IPS-18c (cell line): ENCODE measurements at regions not wholly inside any gene's neighbourhood (a gene's known extent, or its start where the extent isn't known, plus 50 kb on each side); places are given as distances from the start of the nearest gene placed in this dataset.
"Not testable (repeated sequence)": the region's sequence is repeated elsewhere in the genome, so short reads cannot be mapped to it uniquely, and the experiment has no call there.

Source experiments
- H3K4me3 ChIP-seq: 2 replicates; pipeline ENCODE4 v1.7.0; 2013; ENCODE audit warnings: low read depth, mild to moderate bottlenecking, low read length, moderate library complexity; ENCODE audit not compliant: insufficient read depth
- H3K9me3 ChIP-seq: one replicate; pipeline ENCODE4 v1.6.1; 2013; ENCODE audit warnings: mild to moderate bottlenecking, low read length, moderate library complexity; ENCODE audit not compliant: control insufficient read depth, insufficient read depth

GRCh38 chr18:76727589-76727988 lies 94.8 kb upstream of the ZNF236 start:
- peaks cover 3% of the 10 kb centered on the region for H3K9me3 ChIP-seq
- H3K4me3 ChIP-seq, result no peak overlapping the region

- no peak overlapping the region for H3K4me3 ChIP-seq
- H3K9me3 ChIP-seq, result peaks cover 3% of the 10 kb centered on the region
Observed at GRCh38 chr18:76725445-76725844, 96.9 kb upstream of the ZNF236 start.

GRCh38 chr18:76722224-76723061 lies 99.9 kb upstream of the ZNF236 start:
- peaks cover 3% of the 10 kb centered on the region for H3K9me3 ChIP-seq

GRCh38 chr18:76721207-76721996 lies 101.0 kb upstream of the ZNF236 start:
- no peak overlapping the region for H3K4me3 ChIP-seq
- peaks cover 3% of the 10 kb centered on the region for H3K9me3 ChIP-seq

More at GRCh38 chr18:76722224-76723061, 99.9 kb upstream of the ZNF236 start:
- H3K4me3 ChIP-seq, result no peak overlapping the region

DNA sequence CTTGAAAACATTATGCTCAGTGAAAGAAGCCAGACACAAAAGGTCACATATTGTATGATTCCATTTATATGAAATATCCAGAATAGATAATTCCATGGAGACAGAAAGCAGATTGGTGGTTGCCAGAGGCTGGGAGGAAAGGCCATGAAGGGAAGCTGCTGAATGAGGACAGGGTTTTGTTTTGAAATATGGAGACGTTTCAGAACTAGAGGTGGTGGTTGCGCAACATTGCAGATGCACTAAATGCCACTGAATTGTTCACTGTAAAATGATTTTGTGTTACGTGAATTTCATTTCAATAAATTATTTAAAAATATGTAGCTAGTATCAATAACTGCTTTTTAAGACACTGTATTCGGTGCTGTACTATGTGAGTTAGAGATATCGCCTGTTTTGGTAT lies 101.7 kb upstream of the ZNF236 start:
- Histone ChIP-seq H3K9me3 (no peaks in the 10 kb centered on the region), H3K4me3 (no peak overlapping the region)

DNA sequence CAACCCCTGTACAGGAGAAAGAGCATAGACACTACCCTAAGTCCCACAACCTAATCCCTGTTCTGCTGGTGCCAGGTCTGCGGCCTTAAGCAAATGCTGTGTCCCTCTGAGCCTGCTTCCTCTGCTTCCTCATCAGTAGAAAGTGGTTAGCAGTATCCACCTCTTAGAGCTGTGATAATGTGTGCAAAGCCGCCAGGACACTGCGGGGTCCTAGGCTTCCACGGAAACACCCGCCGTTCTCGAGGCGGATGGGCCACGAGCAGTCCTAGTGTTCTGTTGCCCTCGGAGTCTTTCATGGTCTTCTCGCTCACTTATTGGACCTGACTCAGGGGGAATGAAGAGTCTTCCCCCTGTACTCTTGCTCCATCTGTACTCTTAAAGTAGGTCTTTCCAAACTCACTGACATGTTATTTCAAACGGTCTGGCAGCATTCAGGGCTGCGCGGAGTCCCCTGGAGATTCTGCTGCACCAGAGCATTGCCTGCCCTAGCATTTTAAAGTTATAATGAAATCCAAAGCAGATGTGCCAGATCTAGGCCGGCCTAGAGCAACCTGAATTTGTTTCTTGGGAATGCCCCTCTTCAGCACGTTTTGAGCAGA lies 107.2 kb upstream of the ZNF236 start:
- H3K4me3 ChIP-seq, result no peak overlapping the region
- no peaks in the 10 kb centered on the region for H3K9me3 ChIP-seq

- Histone ChIP-seq H3K4me3 (no peak overlapping the region), H3K9me3 (no peaks in the 10 kb centered on the region)
Observed at GRCh38 chr18:76713432-76713831, 108.9 kb upstream of the ZNF236 start.

DNA sequence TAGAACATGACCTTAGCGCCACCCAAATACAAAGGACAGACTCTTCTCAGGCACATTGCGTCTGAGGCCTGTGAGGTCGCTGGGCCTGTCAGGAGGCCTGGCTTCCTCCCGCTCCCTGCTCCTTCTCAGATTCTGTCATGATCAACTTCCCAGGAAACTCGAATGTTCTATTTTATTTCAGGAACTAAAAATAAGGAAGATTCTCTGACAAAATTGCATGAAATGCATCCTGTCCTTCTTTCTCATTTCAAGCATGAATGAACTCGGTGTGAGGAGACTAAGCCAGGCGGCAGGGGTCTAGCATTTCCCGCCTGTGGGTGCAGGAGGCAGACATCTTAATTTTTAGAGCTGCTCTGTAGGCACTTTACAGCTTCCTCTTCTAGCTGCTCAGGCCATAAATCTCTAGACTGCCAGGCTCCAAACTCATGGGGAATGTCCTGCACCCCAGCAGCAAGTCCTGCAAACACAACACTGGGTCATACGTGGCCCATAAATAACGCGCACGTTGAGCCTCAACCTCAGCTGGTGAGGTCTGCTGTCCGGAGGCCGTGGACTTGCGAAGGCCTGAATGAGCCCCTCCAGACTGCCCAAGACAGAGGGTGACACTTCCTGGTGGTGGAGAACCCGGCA lies 109.7 kb upstream of the ZNF236 start:
- Histone ChIP-seq H3K9me3 (no peaks in the 10 kb centered on the region), H3K4me3 (no peak overlapping the region)

DNA sequence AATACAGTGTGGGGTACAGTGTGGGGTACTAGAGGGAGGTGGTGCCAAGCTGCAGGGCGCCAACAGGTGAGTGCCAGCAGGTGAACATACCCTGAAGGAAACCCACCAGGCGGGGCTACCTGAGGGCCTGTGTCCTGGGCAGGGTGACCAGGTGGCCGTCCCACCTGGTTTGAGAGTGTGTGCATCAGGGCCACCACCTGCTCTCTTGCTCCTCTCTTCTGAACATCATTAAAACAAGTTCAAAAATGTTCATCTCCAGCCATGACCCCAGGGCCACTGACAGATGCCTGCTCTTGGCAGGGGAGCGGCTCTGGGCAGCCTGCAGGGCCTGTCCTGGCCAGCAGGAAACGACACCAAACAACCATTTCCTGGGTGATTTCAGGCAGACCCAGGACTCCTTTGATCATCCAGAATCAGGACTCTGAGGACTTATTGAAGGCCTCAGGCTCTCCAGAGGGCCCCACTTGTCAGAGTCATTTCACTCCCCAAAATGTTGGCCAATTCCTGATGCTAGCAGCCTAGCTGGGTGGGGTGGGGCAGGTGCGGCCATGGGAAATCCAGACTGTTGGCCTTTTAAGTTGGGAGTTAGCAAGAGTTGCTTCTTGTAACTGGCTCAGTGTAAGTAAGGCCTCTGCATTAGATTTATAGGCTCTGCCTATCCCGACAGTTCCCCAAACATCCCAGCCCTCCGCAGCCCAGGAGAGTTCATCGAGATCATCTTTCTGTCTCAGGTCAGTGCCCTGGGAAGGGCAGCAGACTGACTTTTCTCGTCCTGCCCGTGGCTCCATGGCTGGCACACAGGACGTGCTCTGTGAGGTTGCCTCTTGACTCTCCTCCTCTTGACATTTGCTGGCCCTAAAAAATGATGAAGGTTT lies 111.5 kb upstream of the ZNF236 start:
- H3K4me3 ChIP-seq, result no peak overlapping the region
- H3K9me3 ChIP-seq, result no peaks in the 10 kb centered on the region

DNA sequence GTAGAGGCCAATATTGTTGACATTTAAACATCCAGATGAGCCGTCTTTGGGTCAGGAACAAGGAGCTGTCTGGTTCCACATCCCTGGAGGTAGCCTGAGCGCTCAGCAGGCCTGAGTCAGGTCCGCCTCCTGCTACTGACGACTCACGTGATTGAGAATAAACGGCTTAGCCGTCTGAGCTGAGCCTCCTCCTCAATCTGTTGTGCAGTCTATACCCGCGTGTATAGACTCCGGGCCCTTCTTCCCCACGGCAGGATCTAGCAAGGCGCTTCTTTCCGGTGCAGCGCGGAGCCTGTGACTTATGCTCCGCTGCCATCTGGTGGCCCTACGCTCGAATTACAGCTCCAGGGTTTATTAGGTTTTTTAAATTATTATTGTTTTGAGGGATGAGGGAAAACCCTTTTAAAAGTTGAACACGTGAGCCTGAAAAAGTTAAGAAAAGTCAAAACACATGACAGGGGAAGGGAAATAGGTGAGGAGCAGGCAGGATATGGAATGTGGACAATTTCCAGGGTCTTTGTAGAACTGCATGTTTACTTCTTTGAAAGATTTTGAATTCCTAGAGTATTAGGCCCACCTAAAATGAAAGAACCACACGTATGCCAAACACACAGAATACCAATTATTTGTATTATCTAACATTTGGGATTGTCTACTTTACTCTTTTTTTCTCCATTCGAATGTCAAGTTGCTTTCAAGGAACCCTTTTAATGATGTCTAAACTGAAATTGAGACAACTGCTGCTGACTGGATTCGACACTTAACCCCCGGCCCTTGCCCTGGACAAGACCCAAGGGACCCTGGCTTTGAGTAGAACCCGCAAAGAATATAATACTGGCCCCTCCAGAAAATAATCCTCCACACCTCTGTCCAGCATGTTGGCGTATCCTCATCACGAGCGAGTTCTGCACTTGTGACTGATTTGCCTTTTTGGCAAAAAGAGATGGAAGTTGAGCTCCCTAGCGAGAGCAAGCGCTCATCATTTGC lies 112.4 kb upstream of the ZNF236 start:
- Histone ChIP-seq H3K4me3 (no peak overlapping the region), H3K9me3 (no peaks in the 10 kb centered on the region)

- no peak overlapping the region for H3K4me3 ChIP-seq
Observed at GRCh38 chr18:76708722-76709353, 113.5 kb upstream of the ZNF236 start.

DNA sequence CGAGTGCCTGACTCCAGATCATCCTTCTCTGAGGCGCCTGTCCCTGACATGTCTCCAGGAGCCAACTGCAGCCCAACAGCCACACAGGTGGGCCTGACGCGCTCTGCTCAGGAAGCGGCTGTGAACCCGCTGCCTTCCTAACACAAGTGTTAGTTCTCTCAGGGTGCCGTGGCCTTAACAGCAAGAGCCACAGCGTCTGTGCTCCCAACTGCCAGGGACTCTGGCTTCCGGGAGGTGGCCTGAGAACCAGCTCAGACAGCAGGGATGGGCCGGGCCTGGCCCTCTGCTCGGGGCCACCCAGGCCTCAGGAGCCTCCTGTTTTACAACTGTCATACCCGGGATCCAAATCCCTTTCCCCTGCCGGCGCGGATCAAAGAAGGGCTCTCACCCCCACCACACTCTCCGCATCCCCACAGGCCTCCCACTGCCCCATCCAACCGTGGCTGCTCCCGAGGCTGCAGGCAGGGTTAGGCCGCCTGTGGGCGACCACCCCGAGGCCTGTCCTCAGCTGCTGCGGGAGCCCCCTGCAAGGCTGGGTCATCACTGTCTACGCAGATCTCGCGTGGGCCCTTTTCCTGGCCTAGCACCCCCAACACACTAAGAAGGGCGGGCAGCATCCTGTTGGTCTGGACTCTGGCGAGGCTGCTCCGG lies 114.2 kb upstream of the ZNF236 start:
- no peaks in the 10 kb centered on the region for H3K9me3 ChIP-seq
- no peak overlapping the region for H3K4me3 ChIP-seq

More at GRCh38 chr18:76708722-76709353, 113.5 kb upstream of the ZNF236 start:
- no peaks in the 10 kb centered on the region for H3K9me3 ChIP-seq

DNA sequence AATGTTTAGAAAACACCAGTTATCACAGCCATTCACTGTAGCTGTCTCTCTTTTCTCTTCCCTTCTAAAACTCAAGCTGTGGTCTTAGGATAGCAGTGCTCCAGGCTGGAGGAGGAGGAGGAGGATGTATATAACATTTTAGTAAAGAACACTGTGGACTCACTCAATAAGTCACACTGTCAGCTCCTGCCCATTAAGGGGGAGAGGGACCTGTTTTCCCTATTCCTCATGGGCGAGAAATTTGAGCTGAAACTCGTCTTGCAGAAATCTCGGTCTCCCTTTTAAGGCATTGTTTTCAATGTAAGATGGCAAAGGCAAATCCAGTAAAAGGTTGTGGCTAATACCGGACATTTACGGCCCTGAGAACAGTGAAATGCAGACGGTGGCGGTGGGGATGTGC lies 114.8 kb upstream of the ZNF236 start:
- Histone ChIP-seq H3K9me3 (no peaks in the 10 kb centered on the region), H3K4me3 (no peak overlapping the region)

- H3K4me3 ChIP-seq, H3K9me3 ChIP-seq: not testable (repeated sequence)
Observed at GRCh38 chr18:76704589-76704988, 117.8 kb upstream of the ZNF236 start.

- Histone ChIP-seq H3K9me3 (no peaks in the 10 kb centered on the region), H3K4me3 (no peak overlapping the region)
Observed at GRCh38 chr18:76699923-76700322, 122.4 kb upstream of the ZNF236 start.
